GM12878 (cell line): ENCODE measurements at regions not wholly inside any gene's neighbourhood (a gene's known extent, or its start where the extent isn't known, plus 50 kb on each side); places are given as distances from the start of the nearest gene placed in this dataset.

Experiments
- ATAC-seq: fragments of 200-7000 bp; cut with Tn5 transposase; 3 replicates; pipeline ENCODE4 v1.9.1; 2020; ENCODE audit warnings: mild to moderate bottlenecking, moderate library complexity
- BruUV-seq: library from RNA; stranded (reverse); fragments of 400-500 nt; replicated peaks from 2 replicates; lab custom pipeline; 2021; lab: Mats Ljungman, UMichigan
- CTCF ChIA-PET: fragments of 300-600 bp; sonication (Branson Sonifier 250); formaldehyde crosslinking; extraction: SDS; loops from one replicate; lab custom pipeline; 2021; ENCODE audit warnings: inconsistent platforms; lab: Yijun Ruan, JAX
- POLR2A ChIA-PET: fragments of 350-600 bp; formaldehyde crosslinking; extraction: SDS; loops from one replicate; lab custom pipeline; 2021; ENCODE audit warnings: inconsistent platforms; lab: Charles Lee
- RAD21 ChIA-PET: fragments of 300-600 bp; sonication (Branson Sonifier 250); formaldehyde crosslinking; loops from one replicate; lab custom pipeline; 2023; ENCODE audit warnings: antibody characterized with exemption; ENCODE audit not compliant: unreplicated experiment; lab: Charles Lee
- SMC1A ChIA-PET: fragments of 300-600 bp; sonication (Branson Sonifier 250); formaldehyde crosslinking; loops from one replicate; lab custom pipeline; 2023; ENCODE audit not compliant: unreplicated experiment, uncharacterized antibody; lab: Charles Lee
- DNase-seq: peaks from one replicate; pipeline ENCODE4 v3.0.0-alpha.2; 2011; ENCODE audit warnings: low read depth, low spot score
- FAIRE-seq: peaks from 3 replicates; lab custom pipeline; 2011; peaks lifted over from hg19 to GRCh38; lab: Jason Lieb, UNC
- H2AFZ ChIP-seq: 2 replicates; pipeline ENCODE4 v1.6.0; 2011; ENCODE audit warnings: low read depth, low read length, control low read depth; ENCODE audit not compliant: control insufficient read depth
- H3K27ac ChIP-seq: 2 replicates; pipeline ENCODE4 v1.5.1; 2011; ENCODE audit warnings: control low read depth; ENCODE audit not compliant: control insufficient read depth, insufficient read depth
- H3K27me3 ChIP-seq, 2 experiments: replicated peaks in 1 of 2; 2 replicates each; pipeline versions ENCODE4 v1.6.0 to v1.6.1; 2011; ENCODE audit warnings: low read length in 1 of 2; ENCODE audit not compliant: control insufficient read depth in 2 of 2, insufficient read depth in 2 of 2
- H3K36me3 ChIP-seq, 2 experiments: 2 replicates each; pipeline ENCODE4 v1.5.1; 2011; ENCODE audit warnings: low read length in 1 of 2; ENCODE audit not compliant: control insufficient read depth in 2 of 2, insufficient read depth in 2 of 2
- H3K4me1 ChIP-seq: 2 replicates; pipeline ENCODE4 v1.6.1; 2011; ENCODE audit warnings: mild to moderate bottlenecking, low read length, moderate library complexity, mixed read lengths; ENCODE audit not compliant: control insufficient read depth, insufficient read depth
- H3K4me2 ChIP-seq: 2 replicates; pipeline ENCODE4 v1.6.0; 2011; ENCODE audit warnings: control low read depth; ENCODE audit not compliant: control insufficient read depth, insufficient read depth
- H3K4me3 ChIP-seq: fragments of 200-600 bp; sonication (generic); 2 replicates; pipeline ENCODE4 v1.5.1; 2016
- H3K79me2 ChIP-seq: 2 replicates; pipeline ENCODE4 v1.6.0; 2011; ENCODE audit warnings: low read length; ENCODE audit not compliant: control insufficient read depth, insufficient read depth
- H3K9ac ChIP-seq: 2 replicates; pipeline ENCODE4 v1.8.0; 2011; ENCODE audit warnings: low read length, control low read depth, mixed read lengths; ENCODE audit not compliant: control insufficient read depth, insufficient read depth
- H3K9me3 ChIP-seq: replicated peaks from 3 replicates; pipeline ENCODE4 v1.5.1; 2011; ENCODE audit warnings: mild to moderate bottlenecking, low read length; ENCODE audit not compliant: control insufficient read depth, insufficient read depth
- H4K20me1 ChIP-seq: 2 replicates; pipeline ENCODE4 v1.6.0; 2011; ENCODE audit not compliant: control insufficient read depth, insufficient read depth
- CBX3 ChIP-seq: fragments of 200-600 bp; sonication (generic); IDR thresholded peaks from 2 replicates; pipeline ENCODE4 v1.6.1; 2016; ENCODE audit warnings: low read depth, borderline replicate concordance
- CUX1 ChIP-seq: IDR thresholded peaks from 2 replicates; pipeline ENCODE4 v1.6.1; 2012; ENCODE audit warnings: improper control_type of control experiment, low read depth, low read length; ENCODE audit not compliant: insufficient replicate concordance
- FOXM1 ChIP-seq: IDR thresholded peaks from 2 replicates; pipeline ENCODE4 v1.6.1; 2012; ENCODE audit warnings: low read depth, mild to moderate bottlenecking, inconsistent platforms, low read length, moderate library complexity
- NFXL1 ChIP-seq: fragments of 450-650 bp; IDR thresholded peaks from 2 replicates; pipeline ENCODE4 v1.6.1; 2017; ENCODE audit warnings: antibody characterized with exemption, mild to moderate bottlenecking, borderline replicate concordance
- SUZ12 ChIP-seq: fragments of 200-600 bp; sonication (generic); IDR thresholded peaks from one replicate; pipeline ENCODE4 v1.6.1; 2018; ENCODE audit warnings: antibody characterized with exemption, mild to moderate bottlenecking; ENCODE audit not compliant: unreplicated experiment
- WRNIP1 ChIP-seq: IDR thresholded peaks from 2 replicates; pipeline ENCODE4 v1.6.1; 2011; ENCODE audit warnings: low read depth, low read length, improper control_type of control experiment, borderline replicate concordance
- YY1 ChIP-seq: IDR thresholded peaks from 2 replicates; pipeline ENCODE4 v1.6.1; 2011; ENCODE audit warnings: low read depth, mild to moderate bottlenecking, low read length
- ZNF592 ChIP-seq: fragments of 450-650 bp; IDR thresholded peaks from 2 replicates; pipeline ENCODE4 v1.6.1; 2017; ENCODE audit warnings: mild to moderate bottlenecking, moderate library complexity
- ZNF687 ChIP-seq: fragments of 450-650 bp; IDR thresholded peaks from 2 replicates; pipeline ENCODE4 v1.6.1; 2017; ENCODE audit warnings: mild to moderate bottlenecking, moderate library complexity
- WGBS: methylation state at CpG from one replicate; pipeline ENCODE4 v1.1.6; 2016; ENCODE audit warnings: low lambda C conversion rate; ENCODE audit not compliant: insufficient replicate concordance, insufficient coverage; ENCODE audit errors: missing lambda C conversion rate; 5-methylcytosine and 5-hydroxymethylcytosine counted together
- in situ Hi-C: fragments of 300-500 bp; cut with MboI; formaldehyde crosslinking; loops from 9 replicates; pipeline ENCODE4 v1.14.3; 2018; ENCODE audit warnings: mixed read lengths
- intact Hi-C: fragments of 100-400 bp; cut with micrococcal nuclease; formaldehyde crosslinking; loops from one replicate; pipeline ENCODE4 v1.14.2; 2022; ENCODE audit not compliant: unreplicated experiment

GRCh38 chr14:42513837-42514236, 907.2 kb downstream of the LRFN5 start:
- FAIRE-seq, result no peak
- Histone ChIP-seq H2AFZ (no peak overlapping the region), H3K9me3 (no peaks in the 10 kb centered on the region), H3K4me3 (no peak overlapping the region), H3K27me3 (no peaks in the 10 kb centered on the region), H3K4me1 (no peaks in the 10 kb centered on the region), H3K36me3 (no peaks in the 10 kb centered on the region), H3K4me2 (no peak overlapping the region), H3K27ac (no peak overlapping the region), H3K79me2 (no peaks in the 10 kb centered on the region), H3K9ac (no peak overlapping the region), H4K20me1 (no peaks in the 10 kb centered on the region)
- ChIA-PET POLR2A (no interaction called here), CTCF (interaction anchor here (0.6 to 2.0 kb wide), 2 partner anchors 9 to 123 kb away, joined by 3 to 7 read pairs; no protein-coding TSS in a partner anchor), RAD21 (interaction anchor here (0.7 kb wide), 1 partner anchor 11 kb away, joined by 3 read pairs; no protein-coding TSS in a partner anchor), SMC1A (interaction anchor here (1.7 kb wide), 1 partner anchor 33 kb away, joined by 4 read pairs; no protein-coding TSS in a partner anchor)
- BruUV-seq, result no TSS peak
- in situ Hi-C loops (no loop called here), intact Hi-C loops (no loop called here)
- 6% methylated on average over 1 of the region's 1 CpG for WGBS
- ATAC-seq, result no peak
- no peak for DNase-seq
- TF ChIP-seq ZNF592, result no peak
- TF ChIP-seq NFXL1, result no peak
- TF ChIP-seq ZNF687, result no peak
- no peak for TF ChIP-seq CUX1
- TF ChIP-seq YY1, result no peak
- no peak for TF ChIP-seq FOXM1
- no peak for TF ChIP-seq SUZ12
- TF ChIP-seq WRNIP1, result no peak
- no peak for TF ChIP-seq CBX3
